ENCODE measurements at regions not wholly inside any gene's neighbourhood (a gene's known extent, or its start where the extent isn't known, plus 50 kb on each side); places are given as distances from the start of the nearest gene placed in this dataset.

DNA sequence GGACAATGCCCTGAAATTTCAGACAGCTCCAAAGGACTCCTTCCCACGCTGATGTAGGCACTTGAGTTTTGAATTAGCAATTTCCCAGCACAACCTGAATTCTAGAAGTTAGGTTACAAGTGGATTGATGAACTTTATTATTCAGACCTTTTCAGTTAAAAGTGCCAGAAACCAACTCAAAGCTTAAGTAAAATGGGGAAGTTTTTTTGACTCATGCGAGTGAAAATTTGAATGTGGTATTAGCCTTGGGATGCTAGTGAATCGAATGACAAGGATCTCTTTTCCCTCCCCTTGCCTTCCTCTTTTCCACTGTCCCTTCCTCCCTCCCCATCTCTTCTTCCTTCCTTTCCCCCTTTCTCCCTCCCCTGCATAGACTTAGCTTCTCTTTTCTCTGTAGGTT, 295.1 kb upstream of the PROK2 start:
- TF ChIP-seq CEBPB (IDR thresholded peaks at IDR 0.05) (no peak), CHD4 (IDR thresholded peaks at IDR 0.05; ENCODE audit: borderline replicate concordance) (no peak)
- TF ChIP-seq, protein P1, sequence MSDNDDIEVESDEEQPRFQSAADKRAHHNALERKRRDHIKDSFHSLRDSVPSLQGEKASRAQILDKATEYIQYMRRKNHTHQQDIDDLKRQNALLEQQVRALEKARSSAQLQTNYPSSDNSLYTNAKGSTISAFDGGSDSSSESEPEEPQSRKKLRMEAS (IDR thresholded peaks at IDR 0.05) = no peak
- TF ChIP-seq, protein P2, sequence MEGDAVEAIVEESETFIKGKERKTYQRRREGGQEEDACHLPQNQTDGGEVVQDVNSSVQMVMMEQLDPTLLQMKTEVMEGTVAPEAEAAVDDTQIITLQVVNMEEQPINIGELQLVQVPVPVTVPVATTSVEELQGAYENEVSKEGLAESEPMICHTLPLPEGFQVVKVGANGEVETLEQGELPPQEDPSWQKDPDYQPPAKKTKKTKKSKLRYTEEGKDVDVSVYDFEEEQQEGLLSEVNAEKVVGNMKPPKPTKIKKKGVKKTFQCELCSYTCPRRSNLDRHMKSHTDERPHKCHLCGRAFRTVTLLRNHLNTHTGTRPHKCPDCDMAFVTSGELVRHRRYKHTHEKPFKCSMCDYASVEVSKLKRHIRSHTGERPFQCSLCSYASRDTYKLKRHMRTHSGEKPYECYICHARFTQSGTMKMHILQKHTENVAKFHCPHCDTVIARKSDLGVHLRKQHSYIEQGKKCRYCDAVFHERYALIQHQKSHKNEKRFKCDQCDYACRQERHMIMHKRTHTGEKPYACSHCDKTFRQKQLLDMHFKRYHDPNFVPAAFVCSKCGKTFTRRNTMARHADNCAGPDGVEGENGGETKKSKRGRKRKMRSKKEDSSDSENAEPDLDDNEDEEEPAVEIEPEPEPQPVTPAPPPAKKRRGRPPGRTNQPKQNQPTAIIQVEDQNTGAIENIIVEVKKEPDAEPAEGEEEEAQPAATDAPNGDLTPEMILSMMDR (IDR thresholded peaks at IDR 0.05) = no peak
